DMS79 (cell line): ENCODE measurements at regions not wholly inside any gene's neighbourhood (a gene's known extent, or its start where the extent isn't known, plus 50 kb on each side); places are given as distances from the start of the nearest gene placed in this dataset.
"Not testable (repeated sequence)": the region's sequence is repeated elsewhere in the genome, so short reads cannot be mapped to it uniquely, and the experiment has no call there.

ENCODE experiments used
- DNase-seq: peaks from one replicate; lab custom pipeline; 2025; lab: John Stamatoyannopoulos, UW

- no peak for DNase-seq
These were observed 315.3 kb upstream of the C1orf174 start for GRCh38 chr1:4215391-4215790.

- DNase-seq: no peak
These were observed 316.2 kb upstream of the C1orf174 start for GRCh38 chr1:4216231-4216630.

- DNase-seq: no peak
These were observed 318.5 kb upstream of the C1orf174 start for GRCh38 chr1:4218619-4219018.

GRCh38 chr1:4219111-4219510 is 319.0 kb upstream of the C1orf174 start:
- no peak for DNase-seq

GRCh38 chr1:4219826-4220225 is 319.8 kb upstream of the C1orf174 start:
- DNase-seq: no peak

GRCh38 chr1:4220362-4220761 is 320.3 kb upstream of the C1orf174 start:
- no peak for DNase-seq

DNA sequence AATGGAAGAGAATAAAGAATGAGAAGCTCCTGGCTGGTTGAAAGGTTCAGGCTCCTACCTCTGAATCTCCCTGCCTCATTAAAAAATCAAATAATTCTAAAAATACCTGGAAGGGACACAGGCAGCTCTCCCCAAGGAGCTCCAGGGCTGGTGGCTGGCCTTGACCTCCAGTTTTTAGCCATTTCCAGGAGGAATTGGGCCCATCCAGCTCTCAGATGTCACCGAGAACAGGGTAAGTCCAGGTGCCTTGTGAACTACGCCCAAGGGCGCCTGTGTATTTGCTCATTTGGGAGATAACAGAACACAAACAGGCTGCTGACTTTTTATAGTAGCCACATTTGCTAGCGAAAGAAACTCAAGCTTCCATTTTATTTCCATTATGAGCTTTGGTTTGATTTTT is 321.0 kb upstream of the C1orf174 start:
- DNase-seq: no peak

DNA sequence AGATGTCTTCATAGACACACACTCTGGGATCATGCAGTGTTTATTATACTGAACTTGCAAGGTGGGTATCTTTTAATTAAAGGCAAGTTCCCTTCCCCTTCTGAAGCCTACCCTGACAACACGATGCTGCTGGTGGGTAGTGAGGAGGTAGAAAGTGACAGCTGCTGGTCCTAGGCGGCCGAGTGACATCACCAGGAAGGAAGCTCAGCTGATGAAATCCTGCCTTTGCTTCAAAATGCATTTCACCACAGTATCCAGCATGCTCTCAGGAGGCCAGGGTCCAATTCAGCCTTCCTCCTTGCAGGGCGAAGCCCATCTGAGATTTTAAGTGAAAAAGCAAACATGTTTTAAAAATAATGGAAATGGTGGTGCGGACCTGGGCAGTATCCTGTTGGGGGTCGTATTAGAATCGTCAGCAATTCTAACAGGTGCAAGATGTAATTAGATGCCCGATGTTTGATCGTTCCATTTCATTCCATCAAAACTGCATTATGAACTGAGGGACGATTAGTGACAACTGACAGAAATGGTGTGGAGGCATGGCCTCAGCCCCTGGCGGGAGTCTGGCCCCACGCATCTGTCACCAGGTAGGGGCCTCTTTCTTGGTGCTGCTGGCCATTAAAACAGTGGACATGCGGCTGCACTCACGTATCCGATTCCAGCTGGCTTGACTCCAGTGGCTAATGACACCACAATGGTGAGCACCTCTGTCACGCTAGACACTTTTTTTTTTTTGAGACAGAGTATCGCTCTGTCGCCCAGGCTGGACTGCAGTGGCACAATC is 324.8 kb upstream of the C1orf174 start:
- DNase-seq: no peak

- DNase-seq: no peak
These were observed 327.9 kb upstream of the C1orf174 start for GRCh38 chr1:4227986-4228385.

- DNase-seq: no peak
These were observed 353.9 kb upstream of the C1orf174 start for GRCh38 chr1:4253935-4254334.

DNA sequence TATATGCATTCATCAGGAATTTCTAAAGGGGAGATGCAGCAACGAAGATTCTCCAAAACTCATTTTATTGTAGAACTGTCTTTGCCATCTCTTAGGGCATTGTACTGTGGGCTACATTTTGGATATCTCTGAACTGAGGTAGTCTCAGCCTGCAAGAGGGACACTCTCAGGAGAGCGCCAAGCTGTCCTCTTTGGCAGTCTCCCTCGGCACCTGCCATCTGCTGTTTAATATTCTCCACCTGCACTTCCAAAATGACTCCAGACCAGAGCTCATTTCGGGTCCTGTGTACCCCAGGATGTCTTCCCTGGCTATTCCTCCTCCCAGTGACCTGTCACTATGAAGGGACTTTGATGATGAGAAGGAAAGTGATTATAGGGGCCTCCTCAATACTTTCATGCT is 356.3 kb upstream of the C1orf174 start:
- no peak for DNase-seq

- not testable (repeated sequence) for DNase-seq
These were observed 358.2 kb upstream of the C1orf174 start for GRCh38 chr1:4258146-4258777.

- no peak for DNase-seq
These were observed 361.3 kb upstream of the C1orf174 start for GRCh38 chr1:4261327-4261726.

GRCh38 chr1:4262665-4263064 is 362.6 kb upstream of the C1orf174 start:
- no peak for DNase-seq

DNA sequence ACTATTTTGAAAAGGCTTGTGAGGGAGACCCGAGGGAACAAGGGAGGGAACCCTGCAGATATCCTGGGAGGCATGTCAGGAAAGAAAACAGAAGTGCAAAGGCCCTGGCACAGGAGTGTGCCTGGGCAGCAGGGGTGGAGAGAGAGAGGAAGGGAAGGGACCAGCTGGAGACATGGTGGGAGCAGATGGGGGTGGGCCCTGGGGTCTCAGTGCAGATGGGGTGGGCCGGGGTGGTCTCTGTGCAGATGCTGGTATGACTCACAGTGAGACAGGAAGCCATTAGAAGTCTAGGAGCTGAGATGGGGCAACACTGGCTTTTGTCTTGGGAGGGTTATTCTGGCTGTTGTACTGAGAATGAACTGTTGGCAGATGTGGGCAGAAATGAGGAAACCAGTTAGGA is 363.6 kb upstream of the C1orf174 start:
- DNase-seq: no peak

DNA sequence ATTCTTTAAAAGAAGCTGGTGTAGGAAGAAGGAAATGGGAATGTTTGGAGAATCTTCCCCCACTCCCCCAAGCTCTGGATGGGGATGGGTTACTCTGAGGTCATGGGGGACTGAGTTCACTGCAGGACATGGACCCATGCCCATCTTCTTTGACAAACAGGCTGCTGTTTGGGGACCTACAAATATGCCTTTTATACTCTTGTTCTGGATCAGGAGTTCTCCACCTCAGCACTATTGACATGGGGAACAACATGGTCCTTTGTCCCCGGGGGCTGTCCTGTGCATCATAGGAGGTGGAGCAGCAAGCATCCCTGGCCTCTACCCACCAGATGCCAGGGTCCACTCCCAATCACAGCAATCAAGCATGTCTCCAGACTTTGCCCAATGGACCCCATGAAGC is 365.8 kb upstream of the C1orf174 start:
- DNase-seq: no peak

GRCh38 chr1:4267381-4268261 is 367.5 kb upstream of the C1orf174 start:
- DNase-seq: no peak

- no peak for DNase-seq
These were observed 368.3 kb upstream of the C1orf174 start for GRCh38 chr1:4268262-4268888.

GRCh38 chr1:4268889-4269284 is 368.8 kb upstream of the C1orf174 start:
- no peak for DNase-seq

DNA sequence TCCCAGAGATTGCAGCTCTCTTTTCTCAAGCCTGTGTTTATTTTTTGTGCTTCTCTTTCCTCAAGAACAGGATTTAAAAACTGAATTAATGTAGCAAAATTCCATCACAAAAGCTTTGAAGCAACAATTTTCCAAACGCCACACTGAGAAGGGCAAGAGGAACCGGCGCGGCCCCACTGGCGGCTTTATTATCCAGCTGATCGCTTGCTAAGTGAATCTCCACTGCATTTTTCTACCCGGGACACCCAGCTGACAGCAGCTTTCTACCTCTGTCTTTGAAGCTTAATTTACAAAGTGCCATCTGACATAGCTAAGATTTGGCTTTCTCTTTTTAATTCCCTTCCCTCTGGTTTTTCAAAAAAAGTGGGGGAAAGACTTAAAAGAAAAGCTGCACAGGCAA is 369.3 kb upstream of the C1orf174 start:
- no peak for DNase-seq

- DNase-seq: no peak
These were observed 370.0 kb upstream of the C1orf174 start for GRCh38 chr1:4269952-4270570.
